Activated CD4-positive, alpha-beta memory T cell treated with anti-CD3 and anti-CD28 coated beads, Interleukin-2, amount 10 ng/mL, durations not matched to agents 7 days and 5 days (primary cell): ENCODE measurements at regions not wholly inside any gene's neighbourhood (a gene's known extent, or its start where the extent isn't known, plus 50 kb on each side); places are given as distances from the start of the nearest gene placed in this dataset.

Source experiments
- CTCF ChIA-PET: fragments of 350-600 bp; sonication (Branson Sonifier 250); formaldehyde crosslinking; loops from one replicate; lab custom pipeline; 2021; ENCODE audit warnings: antibody characterized with exemption, inconsistent platforms; lab: Charles Lee
- POLR2A ChIA-PET: fragments of 350-600 bp; sonication (Branson Sonifier 250); formaldehyde crosslinking; loops from one replicate; lab custom pipeline; 2021; ENCODE audit warnings: antibody characterized with exemption; lab: Charles Lee
- DNase-seq: peaks from one replicate; pipeline ENCODE4 v3.0.0-alpha.2; 2020
- H3K27ac Mint-ChIP-seq: one replicate; pipeline ENCODE4 v1.8.0; 2021; ENCODE audit warnings: mild to moderate bottlenecking, mixed read lengths
- H3K27me3 Mint-ChIP-seq: one replicate; pipeline ENCODE4 v1.8.0; 2021; ENCODE audit warnings: mixed read lengths
- H3K36me3 Mint-ChIP-seq: one replicate; pipeline ENCODE4 v1.8.0; 2021; ENCODE audit warnings: low read depth, mixed read lengths
- H3K4me1 Mint-ChIP-seq: one replicate; pipeline ENCODE4 v1.8.0; 2021; ENCODE audit warnings: mixed read lengths
- H3K4me3 Mint-ChIP-seq: one replicate; pipeline ENCODE4 v1.8.0; 2021; ENCODE audit warnings: mild to moderate bottlenecking, mixed read lengths
- H3K9me3 Mint-ChIP-seq: one replicate; pipeline ENCODE4 v1.8.0; 2021; ENCODE audit warnings: mixed read lengths

- Mint-ChIP-seq H3K9me3 (peaks cover 2% of the 10 kb centered on the region), H3K27me3 (peaks cover 1% of the 10 kb centered on the region), H3K36me3 (no peaks in the 10 kb centered on the region), H3K4me1 (no peaks in the 10 kb centered on the region), H3K27ac (no peak overlapping the region), H3K4me3 (no peak overlapping the region)
- POLR2A ChIA-PET, result no interaction called here
- CTCF ChIA-PET, result interaction anchor here (0.6 kb wide), 1 partner anchor 62 kb away, joined by 4 read pairs; no protein-coding TSS in a partner anchor
- no peak for DNase-seq
Observed at GRCh38 chr17:68698746-68699145, 97.6 kb upstream of the FAM20A start.

- H3K36me3 Mint-ChIP-seq, result no peaks in the 10 kb centered on the region
- no peak overlapping the region for H3K4me3 Mint-ChIP-seq
- H3K27ac Mint-ChIP-seq, result no peak overlapping the region
- POLR2A ChIA-PET, result no interaction called here
- H3K4me1 Mint-ChIP-seq, result no peaks in the 10 kb centered on the region
- DNase-seq, result no peak
- CTCF ChIA-PET, result no interaction called here
- H3K27me3 Mint-ChIP-seq, result peaks cover 1% of the 10 kb centered on the region
- peaks cover 2% of the 10 kb centered on the region for H3K9me3 Mint-ChIP-seq
Observed at GRCh38 chr17:68697850-68698361, 96.7 kb upstream of the FAM20A start.

GRCh38 chr17:68695659-68696058 lies 94.5 kb upstream of the FAM20A start:
- ChIA-PET CTCF (no interaction called here), POLR2A (no interaction called here)
- Mint-ChIP-seq H3K9me3 (peaks cover 2% of the 10 kb centered on the region), H3K27me3 (peaks cover 1% of the 10 kb centered on the region), H3K4me1 (no peaks in the 10 kb centered on the region), H3K27ac (no peak overlapping the region), H3K36me3 (no peaks in the 10 kb centered on the region), H3K4me3 (no peak overlapping the region)
- no peak for DNase-seq

- ChIA-PET CTCF (no interaction called here), POLR2A (no interaction called here)
- no peaks in the 10 kb centered on the region for H3K36me3 Mint-ChIP-seq
- no peaks in the 10 kb centered on the region for H3K4me1 Mint-ChIP-seq
- DNase-seq, result no peak
- peaks cover under 1% of the 10 kb centered on the region for H3K27me3 Mint-ChIP-seq
- peaks cover 2% of the 10 kb centered on the region for H3K9me3 Mint-ChIP-seq
- no peak overlapping the region for H3K27ac Mint-ChIP-seq
- no peak overlapping the region for H3K4me3 Mint-ChIP-seq
Observed at GRCh38 chr17:68694791-68695485, 93.8 kb upstream of the FAM20A start.

- Mint-ChIP-seq H3K27ac (no peak overlapping the region), H3K4me3 (no peak overlapping the region), H3K9me3 (peaks cover 2% of the 10 kb centered on the region), H3K4me1 (no peaks in the 10 kb centered on the region), H3K27me3 (no peaks in the 10 kb centered on the region), H3K36me3 (no peaks in the 10 kb centered on the region)
- ChIA-PET POLR2A (no interaction called here), CTCF (no interaction called here)
- no peak for DNase-seq
Observed at GRCh38 chr17:68693896-68694295, 92.7 kb upstream of the FAM20A start.

- Mint-ChIP-seq H3K36me3 (no peaks in the 10 kb centered on the region), H3K27me3 (no peaks in the 10 kb centered on the region), H3K4me1 (no peaks in the 10 kb centered on the region), H3K4me3 (no peak overlapping the region), H3K9me3 (peaks cover 2% of the 10 kb centered on the region), H3K27ac (no peak overlapping the region)
- no peak for DNase-seq
- POLR2A ChIA-PET, result no interaction called here
- CTCF ChIA-PET, result no interaction called here
Observed at GRCh38 chr17:68693466-68693865, 92.3 kb upstream of the FAM20A start.

- no peak for DNase-seq
- H3K4me1 Mint-ChIP-seq, result no peaks in the 10 kb centered on the region
- H3K4me3 Mint-ChIP-seq, result no peak overlapping the region
- peaks cover 3% of the 10 kb centered on the region for H3K27me3 Mint-ChIP-seq
- H3K9me3 Mint-ChIP-seq, result no peaks in the 10 kb centered on the region
- no peaks in the 10 kb centered on the region for H3K36me3 Mint-ChIP-seq
- H3K27ac Mint-ChIP-seq, result no peak overlapping the region
- ChIA-PET CTCF (no interaction called here), POLR2A (no interaction called here)
Observed at GRCh38 chr17:68686108-68686988, 85.2 kb upstream of the FAM20A start.

- DNase-seq, result no peak
- Mint-ChIP-seq H3K27ac (no peak overlapping the region), H3K9me3 (no peaks in the 10 kb centered on the region), H3K4me3 (no peak overlapping the region), H3K4me1 (no peaks in the 10 kb centered on the region), H3K27me3 (peaks cover 3% of the 10 kb centered on the region), H3K36me3 (no peaks in the 10 kb centered on the region)
- ChIA-PET CTCF (no interaction called here), POLR2A (no interaction called here)
Observed at GRCh38 chr17:68684949-68685357, 83.8 kb upstream of the FAM20A start.

GRCh38 chr17:68682903-68683302 lies 81.7 kb upstream of the FAM20A start:
- CTCF ChIA-PET, result no interaction called here
- no peaks in the 10 kb centered on the region for H3K36me3 Mint-ChIP-seq
- no peak overlapping the region for H3K4me3 Mint-ChIP-seq
- H3K27ac Mint-ChIP-seq, result no peak overlapping the region
- DNase-seq, result no peak
- no peaks in the 10 kb centered on the region for H3K4me1 Mint-ChIP-seq
- H3K9me3 Mint-ChIP-seq, result no peaks in the 10 kb centered on the region
- POLR2A ChIA-PET, result no interaction called here
- H3K27me3 Mint-ChIP-seq, result peaks cover 3% of the 10 kb centered on the region

GRCh38 chr17:68679882-68680281 lies 78.7 kb upstream of the FAM20A start:
- H3K36me3 Mint-ChIP-seq, result no peaks in the 10 kb centered on the region
- no peaks in the 10 kb centered on the region for H3K9me3 Mint-ChIP-seq
- POLR2A ChIA-PET, result no interaction called here
- H3K27me3 Mint-ChIP-seq, result peaks cover 3% of the 10 kb centered on the region
- no peak for DNase-seq
- CTCF ChIA-PET, result no interaction called here
- no peaks in the 10 kb centered on the region for H3K4me1 Mint-ChIP-seq
- H3K4me3 Mint-ChIP-seq, result no peak overlapping the region
- H3K27ac Mint-ChIP-seq, result no peak overlapping the region

GRCh38 chr17:68676856-68677255 lies 75.7 kb upstream of the FAM20A start:
- no peaks in the 10 kb centered on the region for H3K9me3 Mint-ChIP-seq
- no peak for DNase-seq
- no peaks in the 10 kb centered on the region for H3K4me1 Mint-ChIP-seq
- CTCF ChIA-PET, result no interaction called here
- peaks cover 4% of the 10 kb centered on the region for H3K27me3 Mint-ChIP-seq
- no peak overlapping the region for H3K27ac Mint-ChIP-seq
- no peak overlapping the region for H3K4me3 Mint-ChIP-seq
- no peaks in the 10 kb centered on the region for H3K36me3 Mint-ChIP-seq
- POLR2A ChIA-PET, result no interaction called here

- H3K4me3 Mint-ChIP-seq, result no peak overlapping the region
- POLR2A ChIA-PET, result no interaction called here
- CTCF ChIA-PET, result no interaction called here
- H3K27ac Mint-ChIP-seq, result no peak overlapping the region
- H3K36me3 Mint-ChIP-seq, result no peaks in the 10 kb centered on the region
- H3K4me1 Mint-ChIP-seq, result no peaks in the 10 kb centered on the region
- H3K9me3 Mint-ChIP-seq, result no peaks in the 10 kb centered on the region
- DNase-seq, result no peak
- H3K27me3 Mint-ChIP-seq, result peaks cover 5% of the 10 kb centered on the region
Observed at GRCh38 chr17:68675723-68676122, 74.6 kb upstream of the FAM20A start.

- H3K9me3 Mint-ChIP-seq, result no peaks in the 10 kb centered on the region
- no peaks in the 10 kb centered on the region for H3K4me1 Mint-ChIP-seq
- CTCF ChIA-PET, result no interaction called here
- H3K36me3 Mint-ChIP-seq, result no peaks in the 10 kb centered on the region
- no peak overlapping the region for H3K27ac Mint-ChIP-seq
- POLR2A ChIA-PET, result no interaction called here
- H3K4me3 Mint-ChIP-seq, result no peak overlapping the region
- H3K27me3 Mint-ChIP-seq, result peaks cover 5% of the 10 kb centered on the region
- DNase-seq, result no peak
Observed at GRCh38 chr17:68674029-68674925, 73.1 kb upstream of the FAM20A start.
